Esophagus muscularis mucosa (tissue), 4 donors: ENCODE measurements at regions not wholly inside any gene's neighbourhood (a gene's known extent, or its start where the extent isn't known, plus 50 kb on each side); places are given as distances from the start of the nearest gene placed in this dataset.

Experiments
- EP300 ChIP-seq: sonication (generic); formaldehyde crosslinking; IDR thresholded peaks from one replicate; pipeline ENCODE4 v1.6.1; 2017; ENCODE audit warnings: antibody characterized with exemption
- POLR2A ChIP-seq: fragments of 450-650 bp; IDR thresholded peaks from one replicate; pipeline ENCODE4 v1.6.1; 2017; ENCODE audit warnings: antibody characterized with exemption, moderate library complexity, mild to moderate bottlenecking, low read depth
- POLR2AphosphoS5 ChIP-seq, 2 donors: sonication (generic); formaldehyde crosslinking; IDR thresholded peaks; one replicate each; pipeline ENCODE4 v1.6.1; 2017; ENCODE audit warnings: antibody characterized with exemption in 2 of 2
- TF ChIP-seq, protein P1 (sequence below), 3 experiments: fragments of 200-600 bp in 2 of 3; fragments of 450-650 bp in 1 of 3; sonication (generic) in 2 of 3; IDR thresholded peaks; one replicate each; pipeline ENCODE4 v1.5.1; 2017 to 2019; ENCODE audit warnings: antibody characterized with exemption in 3 of 3, mild to moderate bottlenecking in 2 of 3, moderate library complexity in 1 of 3

DNA sequence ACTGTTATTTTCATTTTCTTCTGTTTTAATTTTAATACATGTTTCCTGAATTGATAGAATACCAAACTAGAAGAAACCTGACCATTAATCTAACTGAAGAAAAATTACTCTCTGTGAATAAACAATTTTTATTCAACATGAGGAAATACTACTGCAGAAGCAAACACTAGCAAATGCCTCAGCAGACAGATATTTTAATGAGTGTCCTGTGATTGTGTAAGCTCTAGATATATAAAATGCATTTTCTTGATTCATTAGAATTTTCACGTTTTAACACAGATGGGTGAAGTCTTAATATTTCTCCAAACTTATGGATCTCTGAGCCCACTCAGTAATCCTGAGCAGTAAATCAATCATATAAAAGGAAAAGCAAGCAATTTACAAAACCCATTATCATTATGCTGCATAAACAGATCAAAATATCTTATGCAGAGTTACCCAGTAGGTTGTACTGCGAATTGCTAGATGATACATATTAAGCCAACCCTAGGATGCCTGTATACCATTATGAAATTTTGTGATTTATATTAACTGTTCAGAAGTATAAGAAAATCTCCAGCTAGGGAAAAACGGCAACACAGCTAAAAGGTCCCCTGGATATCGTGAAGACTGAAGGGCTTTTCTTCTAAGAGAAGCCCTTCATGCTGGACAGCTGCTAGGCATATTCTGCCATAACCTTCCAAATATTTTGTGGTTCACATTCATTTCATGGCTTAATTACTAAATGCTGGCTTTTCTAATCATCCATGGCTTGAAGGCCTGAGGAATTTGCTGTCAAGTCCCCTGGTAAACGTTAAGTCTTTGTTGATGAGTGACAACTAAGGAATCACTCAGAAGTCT, 157.7 kb upstream of the TGFBR2 start:
- TF ChIP-seq, protein P1, sequence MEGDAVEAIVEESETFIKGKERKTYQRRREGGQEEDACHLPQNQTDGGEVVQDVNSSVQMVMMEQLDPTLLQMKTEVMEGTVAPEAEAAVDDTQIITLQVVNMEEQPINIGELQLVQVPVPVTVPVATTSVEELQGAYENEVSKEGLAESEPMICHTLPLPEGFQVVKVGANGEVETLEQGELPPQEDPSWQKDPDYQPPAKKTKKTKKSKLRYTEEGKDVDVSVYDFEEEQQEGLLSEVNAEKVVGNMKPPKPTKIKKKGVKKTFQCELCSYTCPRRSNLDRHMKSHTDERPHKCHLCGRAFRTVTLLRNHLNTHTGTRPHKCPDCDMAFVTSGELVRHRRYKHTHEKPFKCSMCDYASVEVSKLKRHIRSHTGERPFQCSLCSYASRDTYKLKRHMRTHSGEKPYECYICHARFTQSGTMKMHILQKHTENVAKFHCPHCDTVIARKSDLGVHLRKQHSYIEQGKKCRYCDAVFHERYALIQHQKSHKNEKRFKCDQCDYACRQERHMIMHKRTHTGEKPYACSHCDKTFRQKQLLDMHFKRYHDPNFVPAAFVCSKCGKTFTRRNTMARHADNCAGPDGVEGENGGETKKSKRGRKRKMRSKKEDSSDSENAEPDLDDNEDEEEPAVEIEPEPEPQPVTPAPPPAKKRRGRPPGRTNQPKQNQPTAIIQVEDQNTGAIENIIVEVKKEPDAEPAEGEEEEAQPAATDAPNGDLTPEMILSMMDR (IDR thresholded peaks at IDR 0.05) = no peak
- TF ChIP-seq POLR2AphosphoS5 (IDR thresholded peaks at IDR 0.05) (no peak), POLR2A (no peak), EP300 (no peak)
